ENCODE measurements at regions not wholly inside any gene's neighbourhood (a gene's known extent, or its start where the extent isn't known, plus 50 kb on each side); places are given as distances from the start of the nearest gene placed in this dataset.

DNA sequence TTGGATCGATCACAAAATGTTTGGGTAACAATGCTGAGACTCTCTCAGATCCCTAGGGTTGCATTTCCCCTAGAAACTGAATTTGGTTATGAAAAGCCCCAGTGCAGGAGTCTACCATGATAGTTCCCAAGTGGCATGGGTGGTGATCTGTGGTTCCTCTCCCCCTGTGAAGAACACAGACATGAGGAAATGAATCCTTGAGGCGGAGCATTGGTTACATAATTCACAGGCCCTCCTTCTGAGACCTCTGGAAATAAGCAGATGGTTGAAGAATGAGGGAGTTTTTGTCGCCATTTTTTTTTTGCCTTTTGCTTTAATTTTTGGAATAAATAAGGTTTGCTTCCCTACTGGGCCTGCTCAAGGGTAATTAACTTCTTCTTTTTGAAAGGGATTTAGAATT, 597.0 kb upstream of the RBFOX1 start:
- TF ChIP-seq ZBTB21 (tag by site-specific recombination; IDR thresholded peaks at IDR 0.05): no peak
- TF ChIP-seq, protein P1, sequence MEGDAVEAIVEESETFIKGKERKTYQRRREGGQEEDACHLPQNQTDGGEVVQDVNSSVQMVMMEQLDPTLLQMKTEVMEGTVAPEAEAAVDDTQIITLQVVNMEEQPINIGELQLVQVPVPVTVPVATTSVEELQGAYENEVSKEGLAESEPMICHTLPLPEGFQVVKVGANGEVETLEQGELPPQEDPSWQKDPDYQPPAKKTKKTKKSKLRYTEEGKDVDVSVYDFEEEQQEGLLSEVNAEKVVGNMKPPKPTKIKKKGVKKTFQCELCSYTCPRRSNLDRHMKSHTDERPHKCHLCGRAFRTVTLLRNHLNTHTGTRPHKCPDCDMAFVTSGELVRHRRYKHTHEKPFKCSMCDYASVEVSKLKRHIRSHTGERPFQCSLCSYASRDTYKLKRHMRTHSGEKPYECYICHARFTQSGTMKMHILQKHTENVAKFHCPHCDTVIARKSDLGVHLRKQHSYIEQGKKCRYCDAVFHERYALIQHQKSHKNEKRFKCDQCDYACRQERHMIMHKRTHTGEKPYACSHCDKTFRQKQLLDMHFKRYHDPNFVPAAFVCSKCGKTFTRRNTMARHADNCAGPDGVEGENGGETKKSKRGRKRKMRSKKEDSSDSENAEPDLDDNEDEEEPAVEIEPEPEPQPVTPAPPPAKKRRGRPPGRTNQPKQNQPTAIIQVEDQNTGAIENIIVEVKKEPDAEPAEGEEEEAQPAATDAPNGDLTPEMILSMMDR (tag by site-specific recombination; IDR thresholded peaks at IDR 0.05): no peak
- no peak for TF ChIP-seq ZNF248 (tag by site-specific recombination; IDR thresholded peaks at IDR 0.05)
- TF ChIP-seq, protein P2, sequence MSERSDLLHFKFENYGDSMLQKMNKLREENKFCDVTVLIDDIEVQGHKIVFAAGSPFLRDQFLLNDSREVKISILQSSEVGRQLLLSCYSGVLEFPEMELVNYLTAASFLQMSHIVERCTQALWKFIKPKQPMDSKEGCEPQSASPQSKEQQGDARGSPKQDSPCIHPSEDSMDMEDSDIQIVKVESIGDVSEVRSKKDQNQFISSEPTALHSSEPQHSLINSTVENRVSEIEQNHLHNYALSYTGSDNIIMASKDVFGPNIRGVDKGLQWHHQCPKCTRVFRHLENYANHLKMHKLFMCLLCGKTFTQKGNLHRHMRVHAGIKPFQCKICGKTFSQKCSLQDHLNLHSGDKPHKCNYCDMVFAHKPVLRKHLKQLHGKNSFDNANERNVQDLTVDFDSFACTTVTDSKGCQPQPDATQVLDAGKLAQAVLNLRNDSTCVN (tag by site-specific recombination; optimal IDR thresholded peaks at IDR 0.05): no peak
- TF ChIP-seq, protein P3, sequence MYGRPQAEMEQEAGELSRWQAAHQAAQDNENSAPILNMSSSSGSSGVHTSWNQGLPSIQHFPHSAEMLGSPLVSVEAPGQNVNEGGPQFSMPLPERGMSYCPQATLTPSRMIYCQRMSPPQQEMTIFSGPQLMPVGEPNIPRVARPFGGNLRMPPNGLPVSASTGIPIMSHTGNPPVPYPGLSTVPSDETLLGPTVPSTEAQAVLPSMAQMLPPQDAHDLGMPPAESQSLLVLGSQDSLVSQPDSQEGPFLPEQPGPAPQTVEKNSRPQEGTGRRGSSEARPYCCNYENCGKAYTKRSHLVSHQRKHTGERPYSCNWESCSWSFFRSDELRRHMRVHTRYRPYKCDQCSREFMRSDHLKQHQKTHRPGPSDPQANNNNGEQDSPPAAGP (tag by site-specific recombination; IDR thresholded peaks at IDR 0.05): no peak
- TF ChIP-seq, protein P4, sequence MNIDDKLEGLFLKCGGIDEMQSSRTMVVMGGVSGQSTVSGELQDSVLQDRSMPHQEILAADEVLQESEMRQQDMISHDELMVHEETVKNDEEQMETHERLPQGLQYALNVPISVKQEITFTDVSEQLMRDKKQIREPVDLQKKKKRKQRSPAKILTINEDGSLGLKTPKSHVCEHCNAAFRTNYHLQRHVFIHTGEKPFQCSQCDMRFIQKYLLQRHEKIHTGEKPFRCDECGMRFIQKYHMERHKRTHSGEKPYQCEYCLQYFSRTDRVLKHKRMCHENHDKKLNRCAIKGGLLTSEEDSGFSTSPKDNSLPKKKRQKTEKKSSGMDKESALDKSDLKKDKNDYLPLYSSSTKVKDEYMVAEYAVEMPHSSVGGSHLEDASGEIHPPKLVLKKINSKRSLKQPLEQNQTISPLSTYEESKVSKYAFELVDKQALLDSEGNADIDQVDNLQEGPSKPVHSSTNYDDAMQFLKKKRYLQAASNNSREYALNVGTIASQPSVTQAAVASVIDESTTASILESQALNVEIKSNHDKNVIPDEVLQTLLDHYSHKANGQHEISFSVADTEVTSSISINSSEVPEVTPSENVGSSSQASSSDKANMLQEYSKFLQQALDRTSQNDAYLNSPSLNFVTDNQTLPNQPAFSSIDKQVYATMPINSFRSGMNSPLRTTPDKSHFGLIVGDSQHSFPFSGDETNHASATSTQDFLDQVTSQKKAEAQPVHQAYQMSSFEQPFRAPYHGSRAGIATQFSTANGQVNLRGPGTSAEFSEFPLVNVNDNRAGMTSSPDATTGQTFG (tag by site-specific recombination; IDR thresholded peaks at IDR 0.05; ENCODE audit: borderline replicate concordance): no peak
- TF ChIP-seq, protein P5, sequence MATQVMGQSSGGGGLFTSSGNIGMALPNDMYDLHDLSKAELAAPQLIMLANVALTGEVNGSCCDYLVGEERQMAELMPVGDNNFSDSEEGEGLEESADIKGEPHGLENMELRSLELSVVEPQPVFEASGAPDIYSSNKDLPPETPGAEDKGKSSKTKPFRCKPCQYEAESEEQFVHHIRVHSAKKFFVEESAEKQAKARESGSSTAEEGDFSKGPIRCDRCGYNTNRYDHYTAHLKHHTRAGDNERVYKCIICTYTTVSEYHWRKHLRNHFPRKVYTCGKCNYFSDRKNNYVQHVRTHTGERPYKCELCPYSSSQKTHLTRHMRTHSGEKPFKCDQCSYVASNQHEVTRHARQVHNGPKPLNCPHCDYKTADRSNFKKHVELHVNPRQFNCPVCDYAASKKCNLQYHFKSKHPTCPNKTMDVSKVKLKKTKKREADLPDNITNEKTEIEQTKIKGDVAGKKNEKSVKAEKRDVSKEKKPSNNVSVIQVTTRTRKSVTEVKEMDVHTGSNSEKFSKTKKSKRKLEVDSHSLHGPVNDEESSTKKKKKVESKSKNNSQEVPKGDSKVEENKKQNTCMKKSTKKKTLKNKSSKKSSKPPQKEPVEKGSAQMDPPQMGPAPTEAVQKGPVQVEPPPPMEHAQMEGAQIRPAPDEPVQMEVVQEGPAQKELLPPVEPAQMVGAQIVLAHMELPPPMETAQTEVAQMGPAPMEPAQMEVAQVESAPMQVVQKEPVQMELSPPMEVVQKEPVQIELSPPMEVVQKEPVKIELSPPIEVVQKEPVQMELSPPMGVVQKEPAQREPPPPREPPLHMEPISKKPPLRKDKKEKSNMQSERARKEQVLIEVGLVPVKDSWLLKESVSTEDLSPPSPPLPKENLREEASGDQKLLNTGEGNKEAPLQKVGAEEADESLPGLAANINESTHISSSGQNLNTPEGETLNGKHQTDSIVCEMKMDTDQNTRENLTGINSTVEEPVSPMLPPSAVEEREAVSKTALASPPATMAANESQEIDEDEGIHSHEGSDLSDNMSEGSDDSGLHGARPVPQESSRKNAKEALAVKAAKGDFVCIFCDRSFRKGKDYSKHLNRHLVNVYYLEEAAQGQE (tag by site-specific recombination; IDR thresholded peaks at IDR 0.05): no peak
- TF ChIP-seq ZNF157 (tag by site-specific recombination; IDR thresholded peaks at IDR 0.05): no peak
- no peak for TF ChIP-seq TCF7L2 (IDR thresholded peaks at IDR 0.05; ENCODE audit: borderline replicate concordance, low read depth, low read length)

All from HEK293 (cell line).